ENCODE measurements at regions not wholly inside any gene's neighbourhood (a gene's known extent, or its start where the extent isn't known, plus 50 kb on each side); places are given as distances from the start of the nearest gene placed in this dataset.

DNA sequence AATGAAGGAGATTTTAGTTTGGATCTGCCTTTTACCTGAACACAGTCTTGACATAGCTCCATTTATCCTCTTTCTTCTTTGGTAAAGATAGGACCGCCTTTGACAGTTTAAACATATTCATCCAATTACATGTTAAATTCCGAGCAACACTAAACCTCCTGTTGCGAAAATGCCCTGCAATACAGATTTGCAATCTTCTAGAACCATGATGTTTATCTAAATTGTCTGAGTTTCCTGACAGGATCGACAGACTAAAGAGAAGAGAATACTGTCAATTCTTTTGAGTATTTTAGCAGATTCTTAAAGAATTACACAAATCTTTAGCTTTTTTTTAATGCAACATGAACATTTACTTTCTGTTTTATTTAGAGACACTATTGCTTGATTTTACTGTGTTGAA is 1145.5 kb downstream of the CDH11 start:
- TF ChIP-seq MAX (IDR thresholded peaks at IDR 0.05): no peak
- TF ChIP-seq EP300 (IDR thresholded peaks at IDR 0.05; ENCODE audit: borderline replicate concordance): no peak
- TF ChIP-seq RAD21 (IDR thresholded peaks at IDR 0.05; ENCODE audit: low read depth): no peak
- TF ChIP-seq REST (IDR thresholded peaks at IDR 0.05; ENCODE audit: low read depth): no peak
- no peak for TF ChIP-seq ZBTB7A (IDR thresholded peaks at IDR 0.05; ENCODE audit: low read depth)
- no peak for TF ChIP-seq TCF12 (IDR thresholded peaks at IDR 0.05; ENCODE audit: low read depth)
- no peak for TF ChIP-seq CEBPB (IDR thresholded peaks at IDR 0.05)
- no peak for TF ChIP-seq TAF1 (IDR thresholded peaks at IDR 0.05; ENCODE audit: low read depth)
